GM12872 (cell line): ENCODE measurements at regions not wholly inside any gene's neighbourhood (a gene's known extent, or its start where the extent isn't known, plus 50 kb on each side); places are given as distances from the start of the nearest gene placed in this dataset.

ENCODE experiments used
- CTCF ChIP-seq: IDR thresholded peaks from 3 replicates; pipeline ENCODE4 v1.5.1; 2011; ENCODE audit warnings: low read depth, mild to moderate bottlenecking, low read length, moderate library complexity; ENCODE audit not compliant: insufficient read depth

- no peak for TF ChIP-seq CTCF
Observed at GRCh38 chr6:54019860-54020259, 91.4 kb upstream of the MLIP start.

GRCh38 chr6:54020334-54020733 lies 90.9 kb upstream of the MLIP start:
- TF ChIP-seq CTCF: no peak

GRCh38 chr6:54026652-54027400 lies 84.4 kb upstream of the MLIP start:
- TF ChIP-seq CTCF: no peak

GRCh38 chr6:54028170-54028569 lies 83.1 kb upstream of the MLIP start:
- no peak for TF ChIP-seq CTCF

- TF ChIP-seq CTCF: no peak
Observed at GRCh38 chr6:54029187-54029586, 82.1 kb upstream of the MLIP start.

- TF ChIP-seq CTCF: no peak
Observed at GRCh38 chr6:54031169-54031568, 80.1 kb upstream of the MLIP start.

GRCh38 chr6:54037277-54037779 lies 73.9 kb upstream of the MLIP start:
- TF ChIP-seq CTCF: no peak
